ENCODE measurements at regions not wholly inside any gene's neighbourhood (a gene's known extent, or its start where the extent isn't known, plus 50 kb on each side); places are given as distances from the start of the nearest gene placed in this dataset.

GRCh38 chr3:30263238-30263924, 343.0 kb upstream of the TGFBR2 start:
- DNase-seq (ENCODE audit: low spot score): no peak

DNA sequence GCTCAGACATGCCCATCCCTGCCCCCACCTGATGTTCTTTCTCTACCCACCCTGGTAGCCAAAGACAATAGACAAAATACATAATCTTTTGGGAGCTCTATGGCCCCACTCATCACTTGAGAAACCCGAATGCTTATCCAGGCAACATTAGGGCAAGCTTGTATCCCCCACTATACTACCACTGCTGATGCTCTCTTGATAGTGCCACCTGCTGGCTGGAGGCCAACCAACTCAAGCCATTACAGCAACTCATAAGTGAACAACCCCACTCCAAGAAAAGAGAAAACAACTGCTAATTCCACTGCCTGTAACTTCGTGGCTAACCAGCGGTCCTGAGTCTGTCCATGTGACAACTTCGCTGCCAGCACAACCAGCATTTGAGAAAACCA, 342.5 kb upstream of the TGFBR2 start:
- no peak for DNase-seq (ENCODE audit: low spot score)

DNA sequence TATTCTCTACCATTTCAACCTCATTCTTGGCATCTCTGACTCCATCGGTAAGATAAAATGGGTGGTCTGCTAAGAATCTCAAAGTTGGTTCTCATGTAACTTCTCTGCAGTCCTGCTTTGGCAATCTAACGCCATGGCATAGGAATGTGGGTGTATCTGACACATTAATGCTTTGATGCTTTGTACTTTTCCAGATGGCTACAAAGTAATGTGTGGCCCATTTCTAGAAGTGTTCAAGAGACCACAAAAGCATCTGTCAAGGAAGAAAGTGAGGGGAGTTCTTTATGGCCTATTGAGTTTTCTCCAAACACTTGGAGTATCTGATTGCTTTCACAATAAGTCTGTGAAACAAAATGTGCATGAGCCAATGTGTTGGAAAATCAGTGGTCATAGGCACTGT, 339.9 kb upstream of the TGFBR2 start:
- DNase-seq (ENCODE audit: low spot score): no peak

DNA sequence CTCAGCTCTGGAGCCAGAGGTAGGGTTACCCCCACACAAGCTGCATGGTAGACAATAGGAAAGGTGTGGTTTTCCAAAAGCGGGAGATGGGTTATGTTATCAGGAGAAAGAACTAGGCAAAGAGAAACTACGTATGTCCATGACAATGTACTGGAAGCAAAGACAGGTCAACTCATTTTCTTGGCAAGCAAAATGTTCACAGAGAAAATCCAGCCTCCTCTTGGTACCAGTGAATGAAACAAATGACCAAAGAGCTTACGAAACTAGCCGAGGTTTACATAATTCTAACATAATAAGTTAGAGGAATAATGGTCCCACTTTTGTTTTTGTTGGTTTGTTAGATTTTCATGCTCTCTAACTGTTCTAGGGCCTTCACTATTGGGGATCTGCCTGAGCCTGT, 338.1 kb upstream of the TGFBR2 start:
- DNase-seq (ENCODE audit: low spot score): no peak

GRCh38 chr3:30269751-30270445, 336.5 kb upstream of the TGFBR2 start:
- peak; percentile 36 for DNase-seq (ENCODE audit: low spot score)

GRCh38 chr3:30271781-30272180, 334.6 kb upstream of the TGFBR2 start:
- DNase-seq (ENCODE audit: low spot score): no peak

- no peak for DNase-seq (ENCODE audit: low spot score)
Measured at GRCh38 chr3:30273304-30274072, 332.9 kb upstream of the TGFBR2 start.

DNA sequence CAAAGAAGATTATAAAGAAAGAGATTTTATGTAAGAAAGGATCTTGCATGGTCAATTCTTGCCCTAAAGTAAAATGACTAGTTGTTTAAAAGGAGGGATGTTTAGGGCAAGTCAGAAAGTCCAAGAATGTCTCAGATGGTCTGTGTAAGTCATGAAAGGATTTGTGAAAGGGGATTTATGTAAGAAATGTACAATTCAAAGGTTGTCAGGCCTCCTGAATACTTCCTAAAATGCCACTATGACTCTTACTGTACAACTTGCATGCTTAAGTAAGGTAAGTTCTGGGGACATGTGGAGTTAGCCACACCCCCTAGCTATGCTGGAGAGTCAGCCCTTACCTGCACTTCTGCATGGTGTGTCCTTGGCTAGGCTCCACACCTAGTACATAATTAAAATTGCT, 328.9 kb upstream of the TGFBR2 start:
- DNase-seq (ENCODE audit: low spot score): no peak

DNA sequence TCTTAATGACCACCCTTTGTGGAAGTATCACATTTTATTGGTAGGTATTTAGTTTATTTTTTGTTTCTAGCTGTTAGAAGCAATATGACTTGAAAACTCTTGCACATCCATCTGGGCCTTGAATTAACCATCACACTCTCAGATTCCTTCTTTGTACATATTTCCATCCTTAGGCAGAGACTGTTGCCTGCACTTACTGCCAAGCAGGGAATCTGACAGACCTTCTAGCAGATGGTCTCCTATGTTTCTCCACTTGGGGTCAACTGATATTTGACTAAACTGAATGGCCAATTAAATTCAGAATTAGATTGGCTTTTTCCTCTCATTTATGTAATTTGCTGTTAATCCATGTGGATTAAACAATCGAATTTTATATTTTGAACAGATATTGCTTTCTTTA, 324.9 kb upstream of the TGFBR2 start:
- DNase-seq (ENCODE audit: low spot score): no peak

DNA sequence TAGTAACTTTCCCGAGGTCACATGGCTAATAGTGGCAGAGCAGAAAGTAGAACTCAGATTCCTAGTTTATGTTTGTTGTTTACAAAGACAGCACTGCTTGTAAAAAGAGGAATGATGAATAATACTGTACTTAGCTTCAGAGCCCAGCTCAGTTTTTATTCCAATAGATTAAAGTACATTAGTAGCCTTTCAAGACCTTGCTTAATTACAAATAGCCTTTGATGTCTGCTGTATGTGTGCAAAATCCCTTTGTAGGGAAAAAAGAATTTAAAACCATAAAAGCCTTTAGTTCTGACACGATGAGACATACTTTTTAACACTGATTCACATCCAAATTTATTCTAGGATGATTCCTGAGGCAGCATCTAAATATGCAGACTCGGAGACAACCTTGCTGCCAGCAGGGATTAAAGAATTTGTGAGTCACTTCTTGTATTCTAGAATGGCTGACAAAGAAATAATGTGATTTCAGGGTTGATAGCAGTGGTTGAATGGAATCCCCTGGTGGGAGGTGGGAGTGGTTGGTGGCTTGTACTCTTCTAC, 324.2 kb upstream of the TGFBR2 start:
- DNase-seq (ENCODE audit: low spot score): no peak

- DNase-seq (ENCODE audit: low spot score): no peak
Measured at GRCh38 chr3:30285188-30286006, 321.0 kb upstream of the TGFBR2 start.

DNA sequence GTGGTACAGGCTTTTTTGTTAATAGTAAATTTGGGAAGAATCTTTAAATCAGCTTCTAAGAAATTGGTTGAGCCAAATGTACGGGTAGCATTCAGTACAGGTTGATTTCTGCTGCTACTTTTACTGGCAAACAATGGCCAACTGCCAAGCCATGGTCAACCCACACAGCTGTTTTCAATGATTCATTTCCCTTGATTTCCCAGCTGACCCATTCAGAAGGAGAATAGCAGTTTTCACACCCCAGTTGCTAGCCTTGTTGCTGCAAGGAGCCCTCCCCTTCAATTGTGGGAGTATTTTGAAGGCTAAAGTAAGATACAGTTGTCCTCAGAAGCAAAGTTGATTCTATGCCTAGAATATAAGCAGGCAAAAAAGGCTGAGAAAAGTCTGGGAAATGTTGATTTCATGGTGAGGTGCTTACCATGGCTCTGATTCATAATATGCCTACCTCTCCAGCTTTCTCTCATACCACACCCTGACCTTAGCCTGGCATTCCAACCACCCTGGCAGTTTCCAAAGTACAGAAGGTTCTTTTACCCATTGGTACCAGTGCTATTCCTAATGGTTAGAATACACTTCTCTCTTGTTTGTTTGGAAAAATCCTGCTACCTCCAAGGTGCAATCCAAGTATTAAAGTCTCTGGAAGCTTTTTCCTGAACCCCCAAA, 320.3 kb upstream of the TGFBR2 start:
- DNase-seq (ENCODE audit: low spot score): no peak

DNA sequence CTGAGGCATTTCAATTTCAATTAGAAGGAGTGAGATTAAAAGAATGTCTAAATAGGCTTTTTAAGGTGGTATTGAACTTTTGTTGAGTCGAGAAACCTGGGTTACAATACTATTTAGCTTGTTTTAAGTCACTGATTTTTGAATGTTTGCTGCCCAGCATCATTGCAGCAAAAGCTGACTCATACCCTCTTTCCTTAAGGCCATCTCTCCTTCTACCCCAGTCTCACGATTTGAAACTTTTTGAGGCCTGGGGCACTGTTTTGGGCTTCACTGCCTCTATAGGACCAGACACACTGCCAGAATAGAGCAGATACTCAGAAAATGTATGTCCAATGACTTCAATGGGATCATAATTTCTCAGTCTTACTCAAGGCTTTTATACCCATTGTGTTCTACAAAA, 319.6 kb upstream of the TGFBR2 start:
- DNase-seq (ENCODE audit: low spot score): no peak

- no peak for DNase-seq (ENCODE audit: low spot score)
Measured at GRCh38 chr3:30288830-30289229, 317.6 kb upstream of the TGFBR2 start.

GRCh38 chr3:30289324-30289723, 317.1 kb upstream of the TGFBR2 start:
- no peak for DNase-seq (ENCODE audit: low spot score)

- DNase-seq (ENCODE audit: low spot score): no peak
Measured at GRCh38 chr3:30289766-30290165, 316.6 kb upstream of the TGFBR2 start.

DNA sequence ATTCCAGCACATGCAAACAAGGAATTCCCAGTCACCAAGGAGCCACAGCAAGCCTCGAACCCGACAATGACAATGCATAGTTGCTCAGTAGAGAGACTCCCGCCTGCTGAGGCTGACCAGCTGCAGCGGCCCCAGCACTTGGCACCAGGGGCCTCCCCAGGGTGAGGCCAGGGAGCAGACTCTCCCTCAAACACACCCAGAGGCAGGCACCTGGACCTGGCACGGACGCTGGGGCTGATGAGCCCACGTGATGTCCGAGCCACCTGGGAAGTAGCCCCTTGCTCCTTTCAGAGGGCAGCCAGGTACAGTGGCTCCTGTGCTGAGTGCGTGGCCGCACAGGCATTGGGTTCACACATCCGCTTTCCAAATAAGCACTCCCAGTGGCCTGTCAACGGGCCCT, 315.9 kb upstream of the TGFBR2 start:
- DNase-seq (ENCODE audit: low spot score): no peak

GRCh38 chr3:30292192-30292893, 314.1 kb upstream of the TGFBR2 start:
- DNase-seq (ENCODE audit: low spot score): no peak

- DNase-seq (ENCODE audit: low spot score): no peak
Measured at GRCh38 chr3:30293621-30294240, 312.7 kb upstream of the TGFBR2 start.

DNA sequence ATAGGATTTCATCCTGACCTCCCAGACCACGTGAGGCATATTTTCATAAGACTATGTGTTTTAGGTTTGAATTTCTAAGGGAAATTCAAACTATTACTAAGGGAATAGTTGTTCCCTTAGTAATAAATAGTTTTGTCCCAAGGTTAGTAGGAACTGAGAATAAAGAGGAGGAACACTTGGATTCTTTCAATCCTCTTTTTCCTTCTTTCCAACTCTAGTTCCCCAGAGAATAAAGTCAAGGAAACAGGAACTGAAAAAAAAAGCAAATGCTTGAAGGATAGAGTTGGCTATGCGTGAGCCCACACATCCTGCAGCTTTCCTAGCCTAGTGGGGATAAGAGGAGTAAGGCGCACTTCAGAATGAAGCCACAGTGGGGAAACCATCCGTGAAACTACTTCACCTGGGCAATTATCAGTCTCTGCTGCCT, 312.1 kb upstream of the TGFBR2 start:
- no peak for DNase-seq (ENCODE audit: low spot score)
